ENCODE measurements at regions not wholly inside any gene's neighbourhood (a gene's known extent, or its start where the extent isn't known, plus 50 kb on each side); places are given as distances from the start of the nearest gene placed in this dataset.
"Not testable (repeated sequence)": the region's sequence is repeated elsewhere in the genome, so short reads cannot be mapped to it uniquely, and the experiment has no call there.

DNA sequence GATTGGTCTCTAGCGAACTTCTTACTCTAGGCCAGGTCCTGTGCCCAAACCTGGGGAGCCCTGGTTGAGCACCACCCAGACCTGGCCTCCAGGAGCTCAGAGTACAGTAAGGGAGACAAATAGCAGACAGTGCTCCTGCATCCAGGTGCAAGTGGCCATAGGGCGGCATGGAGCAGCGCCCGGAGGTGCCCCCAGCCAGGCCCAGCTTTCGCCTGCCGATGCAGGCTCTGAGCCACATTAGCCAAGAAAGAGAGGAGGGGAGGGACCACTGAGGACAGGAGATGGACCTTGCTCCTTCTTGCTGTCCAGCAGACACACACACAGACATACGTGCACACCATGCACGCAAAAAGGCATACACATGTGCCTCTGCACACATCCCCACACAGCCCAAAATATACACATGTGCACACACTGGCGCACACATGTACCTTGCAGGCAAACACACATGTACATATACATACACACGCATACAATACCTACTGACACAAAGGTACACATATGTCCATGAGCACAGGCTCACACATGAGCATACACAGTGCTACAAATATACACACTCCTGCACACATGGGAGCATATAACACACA, 68.7 kb upstream of the FGF3 start:
- DNase-seq: no peak

GRCh38 chr11:69888483-69889181, 69.4 kb upstream of the FGF3 start:
- DNase-seq: peak; percentile 55 to 68

DNA sequence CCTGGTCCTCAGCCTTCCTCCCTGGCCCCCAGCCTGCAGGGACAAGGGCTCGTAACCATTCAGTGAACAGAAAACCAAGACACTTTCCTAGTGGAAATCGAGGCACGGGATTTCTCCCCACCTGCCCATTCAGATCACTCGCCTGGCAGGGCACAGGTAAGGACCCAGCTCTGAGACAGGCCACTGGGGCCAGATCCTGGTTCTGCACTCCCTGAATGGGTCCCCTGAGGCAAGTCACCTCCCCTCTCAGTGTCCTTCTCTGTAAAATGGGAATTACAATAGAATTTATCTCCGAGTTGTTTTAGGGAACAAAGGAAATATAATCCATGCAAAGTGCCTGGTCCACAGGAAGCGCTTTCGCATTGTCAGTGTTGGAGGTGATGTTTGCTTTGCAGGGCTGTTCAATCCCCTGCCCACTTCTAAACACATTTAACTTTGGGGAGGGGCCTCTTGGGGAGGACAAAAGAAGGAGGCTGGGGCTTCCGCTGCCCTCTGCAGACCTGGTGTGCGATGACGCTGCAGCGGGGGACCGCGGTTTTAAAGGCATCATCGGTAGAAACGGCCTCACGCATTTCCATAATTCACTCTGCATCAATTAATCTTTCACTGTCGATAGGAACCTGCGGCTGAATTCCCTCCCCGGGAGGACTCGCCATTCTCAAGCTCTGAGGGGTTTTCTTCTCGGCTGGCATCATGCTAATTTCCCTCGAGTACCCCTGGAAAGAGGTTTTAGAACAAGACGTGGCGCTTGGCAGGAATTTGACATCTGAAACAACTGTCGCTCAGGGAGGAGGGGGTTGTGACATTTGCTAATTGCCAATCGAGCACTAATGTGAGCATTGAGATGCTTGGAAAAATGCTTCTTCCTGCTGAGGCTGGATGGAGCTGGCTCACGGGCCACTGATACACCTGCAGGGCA, 70.4 kb upstream of the FGF3 start:
- DNase-seq: no peak

GRCh38 chr11:69890476-69890875, 71.3 kb upstream of the FGF3 start:
- no peak for DNase-seq

DNA sequence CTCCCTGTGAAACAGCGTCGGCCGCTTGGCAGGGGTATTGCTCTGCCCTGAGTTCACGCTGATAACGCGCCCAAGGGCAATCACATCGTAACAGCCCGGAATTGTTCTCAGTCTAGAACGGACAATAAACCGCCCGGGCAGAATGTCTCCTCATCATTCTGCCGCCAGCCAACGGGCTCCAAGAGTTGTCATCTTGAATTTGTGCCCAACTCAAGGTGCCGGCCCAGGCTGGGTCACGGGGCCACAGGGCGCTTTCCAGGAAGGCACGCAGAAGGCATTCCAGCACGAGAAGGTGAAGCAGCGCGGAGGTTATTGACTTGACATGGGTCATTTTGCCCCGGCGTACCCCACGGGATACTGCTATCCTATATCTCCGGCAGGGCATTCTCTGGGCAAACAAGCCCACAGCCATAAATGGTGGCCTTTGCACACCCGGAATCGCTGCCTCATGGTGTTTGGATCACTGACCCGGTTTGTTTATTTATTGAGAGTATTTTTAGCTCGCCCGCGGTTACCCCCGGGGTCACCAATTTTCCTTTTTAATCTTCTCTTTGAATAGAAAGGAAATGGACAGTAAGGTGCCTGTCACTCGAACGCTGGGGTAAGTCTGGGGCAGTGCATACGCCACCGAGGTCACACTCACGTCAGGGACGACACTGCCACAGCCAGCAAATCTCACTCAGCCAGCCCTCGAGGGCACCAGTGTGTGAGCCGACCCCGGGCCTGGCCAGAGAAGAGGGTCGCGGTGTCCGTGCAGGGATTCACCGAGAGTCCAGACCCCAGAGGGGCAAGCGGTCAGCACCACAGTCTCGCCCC, 72.4 kb upstream of the FGF3 start:
- DNase-seq: no peak

- DNase-seq: no peak
These were observed 73.2 kb upstream of the FGF3 start for GRCh38 chr11:69892237-69892985.

- no peak for DNase-seq
These were observed 73.9 kb upstream of the FGF3 start for GRCh38 chr11:69892986-69893555.

GRCh38 chr11:69893631-69894030, 74.4 kb upstream of the FGF3 start:
- DNase-seq: no peak

DNA sequence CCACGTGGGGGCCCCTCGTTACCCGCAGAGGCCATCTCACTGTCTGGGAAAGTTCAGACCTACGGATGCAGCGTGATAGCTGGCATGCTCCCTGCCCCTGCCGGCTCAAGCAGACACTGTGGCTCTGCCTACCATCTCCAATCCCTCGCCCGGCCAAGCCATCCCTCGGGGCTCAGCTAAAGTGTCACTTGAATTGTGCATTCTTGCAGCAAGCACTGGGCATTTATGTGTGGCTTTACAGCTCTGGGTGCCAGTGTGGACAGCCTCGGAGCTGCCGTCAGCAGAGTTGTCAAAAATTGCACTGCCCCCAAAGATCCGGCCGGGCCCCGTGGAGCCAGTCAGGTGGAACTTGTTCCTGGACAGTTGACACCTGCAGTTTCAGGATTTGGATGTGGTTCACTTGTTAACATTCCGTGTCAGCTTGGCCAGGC, 75.0 kb upstream of the FGF3 start:
- no peak for DNase-seq

GRCh38 chr11:69894648-69895047, 75.4 kb upstream of the FGF3 start:
- DNase-seq: no peak

GRCh38 chr11:69896250-69896649, 77.0 kb upstream of the FGF3 start:
- no peak for DNase-seq

DNA sequence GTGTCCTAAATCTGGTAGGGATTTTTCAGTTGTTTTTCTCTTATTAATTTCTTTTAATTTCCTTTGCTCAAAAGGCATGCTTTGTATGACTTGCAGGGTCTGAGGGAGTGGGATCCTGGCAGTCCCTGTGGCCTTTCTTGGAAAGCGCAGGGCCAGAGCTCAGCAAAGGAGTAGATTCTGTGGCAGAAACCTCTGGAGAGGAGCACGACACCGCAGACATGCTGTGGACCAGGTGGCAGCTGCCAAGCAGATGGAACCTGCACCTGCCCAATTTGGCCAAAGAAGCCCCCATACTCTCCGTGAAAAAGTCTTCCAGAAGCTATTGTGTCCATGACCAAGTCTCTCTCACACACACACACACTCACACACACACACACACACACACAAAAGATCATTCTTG, 78.9 kb upstream of the FGF3 start:
- DNase-seq: no peak

GRCh38 chr11:69899957-69900821, 81.0 kb upstream of the FGF3 start:
- no peak for DNase-seq

DNA sequence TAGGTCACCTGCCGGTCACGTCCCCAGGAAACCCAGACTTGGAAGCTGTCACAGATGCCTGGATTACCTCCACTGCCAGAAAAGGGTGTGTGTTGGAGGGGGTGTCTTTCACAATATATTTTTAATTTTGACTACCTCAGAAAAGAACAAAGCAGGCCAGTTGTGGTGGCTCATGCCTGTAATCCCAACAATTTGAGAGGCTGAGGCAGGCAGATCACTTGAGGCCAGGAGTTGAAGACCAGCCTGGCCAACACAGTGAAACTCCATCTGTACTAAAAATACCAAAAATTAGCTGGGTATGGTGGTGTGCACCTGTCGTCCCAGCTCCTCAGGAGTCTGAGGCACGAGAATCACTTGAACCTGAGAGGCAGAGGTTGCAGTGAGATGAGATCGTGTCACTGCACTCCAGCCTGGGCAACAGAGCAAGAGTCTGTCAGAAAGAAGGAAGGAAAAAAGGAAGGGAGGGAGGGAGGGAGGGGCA, 81.6 kb upstream of the FGF3 start:
- DNase-seq: not testable (repeated sequence)

- DNase-seq: no peak
These were observed 83.1 kb upstream of the FGF3 start for GRCh38 chr11:69902337-69902736.

- DNase-seq: no peak
These were observed 84.0 kb upstream of the FGF3 start for GRCh38 chr11:69903211-69903610.

DNA sequence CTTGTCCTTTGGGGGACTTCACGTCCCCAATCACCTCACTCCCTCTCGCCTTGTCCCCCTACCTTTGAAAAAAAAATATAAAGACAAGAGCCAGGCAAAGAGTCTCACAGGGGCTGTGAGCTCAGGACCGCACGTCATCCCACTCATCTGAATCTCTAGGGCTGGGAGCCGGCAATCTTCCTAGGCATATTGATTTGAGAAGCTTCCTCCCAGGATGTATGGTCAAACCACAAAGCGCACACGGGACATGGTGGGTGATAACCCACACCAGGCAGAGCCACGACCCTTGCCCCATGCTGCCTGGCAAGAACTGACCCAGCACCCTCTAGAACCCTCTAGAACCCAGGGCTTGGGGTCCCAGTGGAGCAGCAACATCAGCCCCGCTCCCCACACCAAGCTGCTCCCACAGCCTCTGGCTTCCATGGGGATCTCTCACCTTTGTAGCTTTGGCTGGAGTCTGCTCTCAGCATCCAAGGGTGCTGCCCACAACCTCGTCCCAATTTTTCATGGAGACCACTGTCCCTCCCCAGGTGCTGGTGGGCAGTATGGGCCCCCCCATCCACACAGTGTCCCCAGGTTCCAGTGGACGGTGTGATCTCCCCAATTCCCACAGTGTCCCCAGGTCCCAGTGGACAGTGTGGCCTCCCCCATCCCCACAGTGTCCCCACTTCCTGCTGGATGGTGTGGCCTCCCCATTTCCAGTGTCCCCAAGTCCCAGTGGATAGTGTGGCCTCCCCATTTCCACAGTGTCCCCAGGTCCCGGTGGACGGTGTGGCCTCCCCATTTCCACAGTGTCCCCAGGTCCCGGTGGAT, 85.2 kb upstream of the FGF3 start:
- no peak for DNase-seq

DNA sequence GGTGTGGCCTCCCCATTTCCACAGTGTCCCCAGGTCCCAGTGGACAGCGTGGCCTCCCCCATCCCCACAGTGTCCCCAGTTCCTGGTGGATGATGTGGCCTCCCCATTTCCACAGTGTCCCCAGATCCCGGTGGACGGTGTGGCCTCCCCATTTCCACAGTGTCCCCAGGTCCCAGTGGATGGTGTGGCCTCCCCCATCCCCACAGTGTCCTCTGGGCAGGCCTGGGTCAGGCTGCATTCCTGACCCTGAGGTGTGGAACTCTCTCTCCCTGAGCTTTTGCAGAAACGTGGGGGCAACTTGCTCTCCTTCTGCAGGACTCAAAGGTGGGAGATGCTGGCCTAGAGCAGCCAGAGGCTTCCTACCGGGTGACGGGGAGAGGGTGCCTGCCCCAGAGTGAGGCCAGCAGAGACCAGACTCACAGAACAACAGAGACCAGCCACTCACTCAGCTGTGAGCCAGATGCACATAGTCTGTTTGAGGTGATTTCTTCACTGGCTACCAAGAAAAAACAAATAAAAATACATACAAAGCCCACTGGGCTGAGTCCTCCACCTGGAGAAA, 85.8 kb upstream of the FGF3 start:
- no peak for DNase-seq

All from activated CD4-positive, alpha-beta T cell treated with anti-CD3 and anti-CD28 coated beads for 4 hours (primary cell).